SH-SY5Y (cell line): ENCODE measurements at regions not wholly inside any gene's neighbourhood (a gene's known extent, or its start where the extent isn't known, plus 50 kb on each side); places are given as distances from the start of the nearest gene placed in this dataset.
A peak's percentile ranks its signal among the peaks of the same experiment; 100 is the strongest.

ENCODE experiments used
- GATA2 ChIP-seq: IDR thresholded peaks from 2 replicates; pipeline ENCODE4 v1.6.1; 2011; ENCODE audit warnings: mild to moderate bottlenecking, low read depth, low read length
- GATA3 ChIP-seq: IDR thresholded peaks from 2 replicates; pipeline ENCODE4 v1.6.1; 2011; ENCODE audit warnings: low read depth, mild to moderate bottlenecking, low read length, moderate library complexity

DNA sequence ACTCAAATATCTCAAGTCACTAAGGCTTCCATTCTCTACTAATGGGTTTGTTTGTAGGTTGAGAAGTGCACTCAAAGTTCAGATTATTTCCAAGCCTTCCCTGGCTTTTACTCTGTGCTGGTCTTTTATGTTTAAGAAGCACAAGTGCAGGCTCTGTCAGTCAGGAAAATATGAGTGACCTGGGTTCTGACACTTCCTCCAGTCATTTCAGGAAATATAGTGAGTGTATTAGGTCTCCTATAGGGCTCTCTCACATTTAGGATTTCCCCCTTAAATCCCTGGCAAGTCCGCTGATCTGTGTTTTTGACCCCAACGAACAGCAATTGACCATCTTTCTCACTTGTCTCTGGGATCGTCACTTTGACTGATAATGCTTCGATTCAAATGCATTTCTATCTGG is 210.2 kb downstream of the ARPP21 start:
- TF ChIP-seq GATA2 (no peak), GATA3 (no peak)

DNA sequence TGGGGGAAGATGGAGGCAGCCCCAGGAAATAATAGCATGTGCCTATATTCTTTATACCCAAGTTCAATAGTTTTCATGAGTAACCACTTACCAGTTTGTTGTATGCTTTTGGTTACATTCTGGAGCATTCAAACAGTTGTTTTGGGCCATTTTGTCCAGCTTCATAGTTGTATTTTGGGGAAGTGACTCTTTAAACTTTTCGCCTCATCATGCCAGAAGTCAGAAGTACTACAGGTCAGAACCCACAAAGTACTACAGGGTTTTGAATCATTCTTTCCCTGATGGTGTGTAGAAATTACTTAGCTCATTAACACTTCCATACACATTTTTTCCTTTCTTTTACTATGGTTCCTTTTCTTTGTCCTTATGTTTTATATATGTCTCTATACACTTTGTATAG is 210.6 kb downstream of the ARPP21 start:
- TF ChIP-seq GATA2 = no peak
- TF ChIP-seq GATA3 = no peak

DNA sequence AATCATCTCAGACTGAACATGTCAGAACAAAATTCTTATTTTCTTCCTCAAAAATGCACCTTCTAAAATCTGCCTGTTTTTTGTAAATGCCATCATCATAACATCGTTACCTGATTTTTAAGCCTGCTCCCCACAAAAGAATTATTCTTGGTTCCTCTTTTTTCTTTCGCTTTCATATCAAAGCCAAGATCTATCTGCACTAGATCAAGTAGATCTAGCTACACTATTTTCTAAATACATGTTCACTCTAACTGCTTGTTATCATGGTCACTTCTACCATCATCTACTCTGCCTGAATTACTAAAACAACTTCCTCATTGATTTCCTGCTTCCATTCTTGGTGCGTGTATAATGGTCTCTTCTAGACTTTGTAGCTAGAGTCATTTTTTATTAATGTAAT is 217.7 kb downstream of the ARPP21 start:
- TF ChIP-seq GATA2 = no peak
- TF ChIP-seq GATA3 = no peak

DNA sequence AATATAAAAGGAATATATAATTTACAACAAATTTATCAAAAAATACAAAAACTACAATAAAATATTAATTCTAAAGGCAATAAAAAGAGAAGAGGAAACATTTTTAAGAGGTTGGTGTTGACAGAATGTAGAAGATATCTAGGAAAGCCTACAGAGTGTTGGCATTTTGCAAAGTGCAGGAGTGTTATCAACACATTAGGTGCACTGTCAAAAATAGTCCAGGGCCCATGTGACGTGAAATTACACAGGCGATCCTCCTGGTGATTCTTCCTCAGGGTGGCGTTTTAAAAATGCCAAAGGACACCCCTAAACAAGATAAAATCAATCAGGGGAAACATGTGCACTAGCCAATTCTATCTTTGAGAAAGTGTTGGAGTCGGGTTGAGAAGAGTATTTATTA is 222.7 kb downstream of the ARPP21 start:
- no peak for TF ChIP-seq GATA3
- no peak for TF ChIP-seq GATA2

DNA sequence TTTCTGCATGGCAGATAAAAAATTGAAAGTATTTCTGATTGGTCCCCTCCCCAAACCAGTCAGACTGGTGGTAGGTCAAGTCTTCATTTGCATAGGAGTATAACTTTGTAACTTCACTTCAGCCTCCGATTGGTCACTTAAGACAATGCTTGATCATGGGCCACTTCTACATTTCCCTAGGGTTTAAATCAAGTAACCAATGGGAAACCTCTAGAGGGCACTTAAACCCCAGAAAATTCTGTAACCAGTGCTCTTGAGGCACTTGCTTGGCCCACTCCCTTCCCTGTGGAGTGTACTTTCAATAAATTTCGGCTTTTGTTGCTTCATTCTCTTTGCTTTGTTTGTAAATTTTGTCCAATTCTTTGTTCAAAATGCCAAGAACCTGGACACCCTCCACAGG is 225.5 kb downstream of the ARPP21 start:
- TF ChIP-seq GATA3 (no peak), GATA2 (no peak)

DNA sequence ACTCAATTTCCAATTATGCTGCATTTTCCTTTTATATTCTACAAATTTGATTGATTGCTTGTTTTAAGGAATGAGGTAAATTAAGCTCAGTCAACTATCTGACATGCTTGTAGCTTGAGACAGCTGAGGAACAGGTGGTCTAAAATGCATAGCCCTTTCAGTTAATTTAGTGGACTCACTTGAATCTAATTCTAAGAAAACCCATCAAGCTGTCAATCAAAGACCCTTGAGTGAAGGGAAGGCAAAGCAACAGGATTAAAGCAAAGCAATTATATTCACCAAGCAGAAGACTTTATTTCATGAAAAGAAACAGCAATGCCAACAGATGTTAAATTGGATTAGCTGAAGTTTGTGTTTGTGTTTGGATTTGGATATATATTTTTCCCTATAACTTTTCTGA is 228.5 kb downstream of the ARPP21 start:
- no peak for TF ChIP-seq GATA2
- no peak for TF ChIP-seq GATA3

DNA sequence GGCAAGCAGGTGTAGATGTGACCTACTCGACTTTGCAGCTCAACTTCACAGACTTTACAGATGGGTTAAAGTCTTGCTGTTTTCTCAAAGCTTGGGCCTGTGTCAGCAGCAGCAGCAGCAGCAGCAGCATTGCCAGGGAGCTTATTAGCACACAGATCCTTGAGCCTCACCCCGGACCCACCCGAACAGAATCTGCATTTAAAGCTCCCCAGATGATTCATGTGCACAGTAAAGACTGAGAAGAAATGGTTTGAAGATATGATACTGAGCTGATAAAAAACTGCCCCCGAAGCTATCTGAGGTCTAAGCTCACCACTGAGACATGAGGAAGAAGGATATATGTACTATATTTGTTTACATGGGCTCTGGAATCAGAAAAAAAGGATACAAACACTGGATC is 231.7 kb downstream of the ARPP21 start:
- no peak for TF ChIP-seq GATA2
- no peak for TF ChIP-seq GATA3

DNA sequence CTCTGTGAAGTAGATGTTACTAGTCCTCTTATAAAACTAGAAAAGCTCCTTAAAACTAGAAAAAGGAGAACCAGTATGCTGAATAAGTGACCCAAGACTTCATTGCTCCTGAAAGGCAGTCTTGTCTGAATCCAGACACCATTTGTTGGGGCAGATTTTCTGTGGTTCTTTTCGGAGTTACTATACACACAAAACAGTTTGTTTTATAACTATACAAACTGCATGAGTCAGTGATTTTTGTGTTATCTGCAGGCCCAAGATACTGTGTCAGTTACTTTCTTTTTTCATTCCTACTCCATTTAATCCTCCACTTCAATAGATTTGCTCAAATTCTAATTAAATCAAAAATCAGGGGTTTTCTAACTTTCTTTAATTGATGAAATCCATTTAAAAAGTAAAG is 244.6 kb downstream of the ARPP21 start:
- no peak for TF ChIP-seq GATA3
- no peak for TF ChIP-seq GATA2

DNA sequence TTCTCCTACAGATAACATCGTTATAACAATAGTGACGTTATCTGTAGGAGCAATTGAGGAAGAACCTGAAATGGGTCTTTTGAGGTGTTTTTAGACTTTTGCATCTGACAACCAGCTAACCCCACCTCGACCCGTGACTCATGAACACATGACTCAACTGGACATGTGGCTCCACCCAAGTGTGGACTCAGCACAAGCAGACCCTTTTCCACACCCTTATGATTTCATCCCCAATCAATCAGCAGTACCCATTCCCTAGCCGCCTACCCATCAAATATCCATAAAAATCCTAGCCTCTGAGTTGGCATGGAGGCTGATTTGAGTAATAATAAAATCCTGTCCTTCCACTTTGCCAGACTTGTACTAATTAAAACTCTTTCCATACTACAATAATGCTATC is 255.4 kb downstream of the ARPP21 start:
- TF ChIP-seq GATA2 (no peak), GATA3 (no peak)

DNA sequence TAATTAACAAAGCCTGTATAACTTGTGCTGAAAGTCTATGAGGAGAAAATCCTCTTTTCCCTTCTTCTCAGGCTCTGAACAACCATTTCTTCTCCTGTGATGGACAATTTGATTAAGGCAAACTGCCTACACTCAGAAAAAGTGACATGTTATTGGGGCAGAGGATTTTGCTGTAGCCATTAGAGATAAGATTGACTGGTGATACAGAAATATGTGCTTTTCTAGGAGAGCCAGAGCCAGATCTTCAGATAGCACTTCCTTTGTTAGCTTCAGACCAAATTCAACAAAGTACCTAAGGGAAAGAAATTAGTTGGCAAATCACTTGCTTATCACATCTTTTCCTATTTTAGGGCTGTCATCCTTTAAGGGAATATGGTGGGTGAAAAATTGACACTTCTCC is 259.9 kb downstream of the ARPP21 start:
- TF ChIP-seq GATA2 = peak; percentile 87
- TF ChIP-seq GATA3 = peak; percentile 90

DNA sequence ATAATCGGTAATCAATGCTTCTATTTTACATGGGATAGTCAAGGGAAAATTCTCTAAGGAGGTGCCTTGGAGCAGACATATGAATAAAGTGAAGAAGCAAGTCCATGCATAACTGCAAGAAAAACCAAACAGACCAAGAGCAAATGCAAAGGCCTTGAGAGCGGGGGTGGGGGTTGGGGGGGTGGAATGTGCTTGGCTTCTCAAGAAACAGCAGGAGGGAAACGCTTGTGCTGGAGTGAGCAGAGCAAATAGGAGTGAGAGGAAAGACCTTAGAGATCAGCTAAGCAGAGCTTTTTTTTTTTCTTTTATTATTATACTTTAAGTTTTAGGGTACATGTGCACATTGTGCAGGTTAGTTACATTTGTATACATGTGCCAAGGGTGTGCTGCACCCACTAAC is 260.8 kb downstream of the ARPP21 start:
- no peak for TF ChIP-seq GATA2
- no peak for TF ChIP-seq GATA3

DNA sequence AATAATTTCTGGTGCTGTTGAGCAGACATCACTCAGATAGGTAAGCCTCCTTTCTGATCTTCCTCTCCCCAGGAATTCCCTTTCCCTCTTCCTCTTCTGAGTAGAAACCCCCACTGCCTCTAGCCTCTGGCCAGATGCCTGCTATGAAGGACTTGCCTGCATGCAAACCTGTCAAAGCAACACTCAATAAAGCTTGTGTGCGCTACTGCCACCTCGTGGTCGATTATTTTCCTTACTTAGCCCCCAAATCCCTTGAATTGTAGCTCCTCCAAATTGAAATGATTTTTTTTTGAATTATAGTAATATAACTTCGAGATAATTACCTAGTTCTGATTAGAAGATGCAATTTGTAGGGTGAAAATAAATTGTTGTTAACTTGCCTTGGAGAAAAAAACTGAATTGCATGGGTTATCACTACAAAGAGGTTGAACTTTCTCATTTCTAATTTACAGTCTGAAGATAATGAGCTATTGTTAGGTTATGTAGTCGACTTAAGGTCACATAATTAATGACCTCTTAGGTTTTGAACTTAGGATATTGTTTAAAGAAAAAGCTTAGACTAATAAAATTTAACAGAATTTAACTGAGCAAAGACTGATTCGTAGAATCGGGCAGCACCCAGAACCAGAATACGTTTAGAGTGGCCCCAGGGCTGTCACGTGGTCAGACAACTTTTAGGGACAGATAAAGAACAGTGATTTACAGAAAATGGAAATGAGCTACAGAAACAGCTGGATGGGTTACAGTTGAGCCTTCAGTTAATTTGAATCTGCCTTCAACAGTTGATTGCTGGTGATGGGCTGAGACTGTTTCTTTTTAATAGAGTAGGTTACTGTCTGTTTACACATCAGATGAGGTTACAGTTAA is 269.3 kb downstream of the ARPP21 start:
- TF ChIP-seq GATA2 (no peak), GATA3 (no peak)

DNA sequence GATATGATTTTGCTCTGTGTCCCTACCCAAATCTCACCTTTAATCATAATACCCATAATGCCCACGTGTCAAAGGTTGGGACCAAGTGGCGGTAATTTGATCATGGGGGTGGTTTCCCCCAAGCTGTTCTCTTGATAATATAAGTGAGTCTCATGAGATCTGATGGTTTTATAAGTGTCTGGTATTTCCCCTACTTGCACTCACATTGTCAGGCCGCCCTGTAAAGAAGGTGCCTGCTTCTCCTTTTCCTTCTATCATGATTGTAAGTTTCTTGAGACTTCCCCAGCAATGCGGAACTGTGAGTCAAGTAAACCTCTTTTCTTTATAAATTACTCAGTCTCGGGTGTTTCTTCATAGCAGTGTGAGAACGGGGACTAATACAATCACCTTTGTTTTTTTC is 279.8 kb downstream of the ARPP21 start:
- TF ChIP-seq GATA3 (no peak), GATA2 (no peak)

DNA sequence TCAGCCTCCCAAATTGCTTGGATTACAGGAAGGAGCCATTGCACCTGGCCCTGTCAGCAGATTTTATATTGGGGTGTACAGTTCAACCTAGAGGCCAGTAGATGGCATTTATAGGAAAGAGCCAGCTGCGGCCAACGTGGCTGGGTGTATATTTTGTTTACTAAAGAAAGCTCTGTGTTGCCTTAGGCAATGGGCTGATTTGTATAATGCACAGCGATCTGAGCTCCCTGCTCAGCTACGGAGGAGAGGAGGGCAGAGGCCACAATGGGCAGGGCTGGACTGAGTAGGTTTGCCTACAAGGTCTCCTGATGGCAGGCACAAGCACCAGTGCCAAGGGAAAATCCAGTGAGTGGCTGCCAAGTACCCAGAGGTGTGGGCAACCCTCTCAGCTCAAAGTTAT is 282.4 kb downstream of the ARPP21 start:
- TF ChIP-seq GATA2 = no peak
- TF ChIP-seq GATA3 = no peak

DNA sequence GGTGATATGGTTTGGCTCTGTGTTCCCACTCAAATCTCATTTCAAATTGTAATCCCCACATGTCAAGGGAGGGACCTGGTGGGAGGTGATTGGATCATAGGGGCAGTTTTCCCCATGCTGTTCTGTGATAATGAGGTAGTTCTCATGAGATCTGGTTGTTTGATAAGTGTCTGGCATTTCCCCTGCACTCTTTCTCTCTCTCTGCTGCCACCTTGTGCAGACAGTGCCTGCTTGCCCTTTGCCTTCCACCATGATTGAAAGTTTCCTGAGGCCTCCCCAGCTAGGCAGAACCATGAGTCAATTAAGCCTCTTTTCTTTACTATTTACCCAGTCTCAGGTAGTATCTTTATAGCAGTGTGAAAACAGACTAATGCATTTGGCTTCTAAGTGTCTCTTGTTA is 284.7 kb downstream of the ARPP21 start:
- peak; percentile 51; the same call in 1 of the 2 replicates for TF ChIP-seq GATA3
- TF ChIP-seq GATA2 = peak; percentile 77
